ENCODE measurements at regions not wholly inside any gene's neighbourhood (a gene's known extent, or its start where the extent isn't known, plus 50 kb on each side); places are given as distances from the start of the nearest gene placed in this dataset.
"Not testable (repeated sequence)": the region's sequence is repeated elsewhere in the genome, so short reads cannot be mapped to it uniquely, and the experiment has no call there.

DNA sequence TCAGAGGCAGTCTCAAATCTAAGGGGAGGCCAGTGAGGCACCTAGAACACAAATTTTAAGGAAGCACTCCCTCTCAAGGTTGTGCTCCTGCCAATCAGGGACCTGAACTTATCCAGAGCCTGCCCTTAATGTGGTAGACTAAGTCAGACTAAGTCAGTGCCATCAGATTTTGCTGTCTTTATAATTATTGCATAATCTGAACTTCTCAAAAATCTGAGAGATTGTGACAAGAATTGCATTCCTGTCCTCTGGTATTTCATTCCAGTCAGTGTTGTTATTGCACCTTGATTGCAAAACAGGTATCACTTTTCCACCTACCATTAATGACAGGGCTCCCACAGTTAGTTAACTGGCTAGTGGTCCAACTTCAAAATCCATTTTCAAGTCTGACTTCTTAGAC lies 197.1 kb upstream of the HCN1 start:
- H2AFZ ChIP-seq (ENCODE audit: low read depth): no peak overlapping the region
- no peak overlapping the region for H3K9ac ChIP-seq
- ChIA-PET POLR2A (no interaction called here), CTCF (no interaction called here)
- H4K20me1 ChIP-seq (ENCODE audit: insufficient read depth): no peaks in the 10 kb centered on the region
- no peak overlapping the region for H3K4me2 ChIP-seq
- no peaks in the 10 kb centered on the region; the same call in 1 of the 2 replicates for H3K9me3 ChIP-seq
- H3K4me1 ChIP-seq (ENCODE audit: control insufficient read depth in 1 of 2, insufficient read depth in 2 of 2, low read depth in 1 of 2, low read length in 1 of 2): no peaks in the 10 kb centered on the region
- no peaks in the 10 kb centered on the region for H3K36me3 ChIP-seq (replicated peaks in 1 of 2; ENCODE audit: control insufficient read depth in 1 of 2, insufficient read depth in 2 of 2, low read length in 1 of 2)
- no peaks in the 10 kb centered on the region for H3K9me2 ChIP-seq
- H3K79me2 ChIP-seq (ENCODE audit: insufficient read depth): no peaks in the 10 kb centered on the region
- no peaks in the 10 kb centered on the region for H3K27me3 ChIP-seq (ENCODE audit: insufficient read depth)
- no peak overlapping the region for H3K4me3 ChIP-seq (ENCODE audit: low read depth in 2 of 2, low read length in 1 of 2)
- no peak for TF ChIP-seq RFX5 (IDR thresholded peaks at IDR 0.05; ENCODE audit: low read length)
- no peak for TF ChIP-seq MXI1 (IDR thresholded peaks at IDR 0.05; ENCODE audit: low read depth, low read length)
- no peak overlapping the region for H3K27ac ChIP-seq (ENCODE audit: low read depth in 2 of 2, low read length in 1 of 2)
- H3F3A ChIP-seq (replicated peaks; ENCODE audit: insufficient read depth): no peaks in the 10 kb centered on the region
- DNase-seq: no peak

DNA sequence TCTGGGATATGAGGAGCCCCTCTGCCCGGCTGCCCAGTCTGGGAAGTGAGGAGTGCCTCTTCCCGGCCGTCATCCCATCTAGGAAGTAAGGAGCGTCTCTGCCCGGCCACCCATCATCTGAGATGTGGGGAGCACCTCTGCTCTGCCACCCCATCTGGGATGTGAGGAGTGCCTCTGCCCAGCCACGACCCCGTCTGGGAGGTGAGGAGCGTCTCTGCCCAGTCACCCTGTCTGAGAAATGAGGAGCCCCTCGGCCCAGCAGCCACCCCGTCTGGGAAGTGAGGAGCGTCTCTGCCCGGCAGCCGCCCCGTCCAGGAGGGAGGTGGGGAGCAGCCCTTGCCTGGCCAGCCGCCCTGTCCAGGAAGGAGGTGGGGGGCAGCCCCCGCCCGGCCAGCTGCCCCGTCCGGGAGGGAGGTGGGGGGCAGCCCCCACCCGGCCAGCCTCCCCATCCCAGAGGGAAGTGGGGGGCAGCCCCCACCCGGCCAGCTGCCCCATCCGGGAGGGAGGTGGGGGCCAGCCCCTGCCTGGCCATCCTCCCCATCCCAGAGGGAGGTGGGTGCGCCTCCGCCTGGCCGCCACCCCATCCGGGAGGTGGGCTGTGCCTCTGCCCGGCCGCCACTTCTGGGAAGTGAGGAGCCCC lies 194.4 kb upstream of the HCN1 start:
- H3K4me3 ChIP-seq (ENCODE audit: low read depth in 2 of 2, low read length in 1 of 2); H3K36me3 ChIP-seq (replicated peaks in 1 of 2; ENCODE audit: control insufficient read depth in 1 of 2, insufficient read depth in 2 of 2, low read length in 1 of 2); H2AFZ ChIP-seq (ENCODE audit: low read depth); H3K4me2 ChIP-seq; H4K20me1 ChIP-seq (ENCODE audit: insufficient read depth); POLR2A ChIA-PET; H3K27me3 ChIP-seq (ENCODE audit: insufficient read depth); H3K27ac ChIP-seq (ENCODE audit: low read depth in 2 of 2, low read length in 1 of 2); H3K4me1 ChIP-seq (ENCODE audit: control insufficient read depth in 1 of 2, insufficient read depth in 2 of 2, low read depth in 1 of 2, low read length in 1 of 2); H3K9ac ChIP-seq; H3K9me2 ChIP-seq; H3F3A ChIP-seq (replicated peaks; ENCODE audit: insufficient read depth); CTCF ChIA-PET; H3K9me3 ChIP-seq; H3K79me2 ChIP-seq (ENCODE audit: insufficient read depth): not testable (repeated sequence)
- peak; percentile 0 for DNase-seq
- WGBS (ENCODE audit: low lambda C conversion rate): 40% methylated on average over 1 of the region's 28 CpGs

DNA sequence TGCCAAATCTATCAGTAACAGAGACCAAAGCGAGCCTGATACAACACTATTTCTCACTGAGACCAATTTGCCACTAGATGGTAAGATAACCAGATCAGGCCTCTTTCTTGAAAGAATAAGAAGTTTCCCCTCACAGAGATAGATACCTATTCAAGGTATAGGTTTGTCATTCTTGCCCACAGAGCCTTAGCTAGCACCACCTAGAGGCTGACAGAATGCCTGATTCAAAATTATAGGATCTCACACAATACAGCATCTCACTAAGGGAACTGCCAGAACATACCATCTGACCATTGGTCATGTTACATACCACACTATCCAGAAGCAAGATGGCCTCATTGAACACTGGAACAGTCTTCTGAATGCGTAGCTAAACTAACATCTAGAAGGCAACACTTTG lies 166.6 kb upstream of the HCN1 start:
- H3K4me3 ChIP-seq (ENCODE audit: low read depth in 2 of 2, low read length in 1 of 2): no peak overlapping the region
- H3K79me2 ChIP-seq (ENCODE audit: insufficient read depth): no peaks in the 10 kb centered on the region
- H4K20me1 ChIP-seq (ENCODE audit: insufficient read depth): no peaks in the 10 kb centered on the region
- no peaks in the 10 kb centered on the region for H3K9me3 ChIP-seq
- no peak for DNase-seq
- no peak overlapping the region for H3K9ac ChIP-seq
- H3K9me2 ChIP-seq: no peaks in the 10 kb centered on the region
- POLR2A ChIA-PET: no interaction called here
- WGBS (ENCODE audit: low lambda C conversion rate): 7% methylated on average over 2 of the region's 2 CpGs
- no peak overlapping the region for H3K27ac ChIP-seq (ENCODE audit: low read depth in 2 of 2, low read length in 1 of 2)
- H3K4me1 ChIP-seq (ENCODE audit: control insufficient read depth in 1 of 2, insufficient read depth in 2 of 2, low read depth in 1 of 2, low read length in 1 of 2): no peaks in the 10 kb centered on the region
- no peak for TF ChIP-seq RFX5 (IDR thresholded peaks at IDR 0.05; ENCODE audit: low read length)
- TF ChIP-seq TEAD4 (IDR thresholded peaks at IDR 0.05; ENCODE audit: borderline replicate concordance, insufficient read depth): no peak
- TF ChIP-seq, protein P1, sequence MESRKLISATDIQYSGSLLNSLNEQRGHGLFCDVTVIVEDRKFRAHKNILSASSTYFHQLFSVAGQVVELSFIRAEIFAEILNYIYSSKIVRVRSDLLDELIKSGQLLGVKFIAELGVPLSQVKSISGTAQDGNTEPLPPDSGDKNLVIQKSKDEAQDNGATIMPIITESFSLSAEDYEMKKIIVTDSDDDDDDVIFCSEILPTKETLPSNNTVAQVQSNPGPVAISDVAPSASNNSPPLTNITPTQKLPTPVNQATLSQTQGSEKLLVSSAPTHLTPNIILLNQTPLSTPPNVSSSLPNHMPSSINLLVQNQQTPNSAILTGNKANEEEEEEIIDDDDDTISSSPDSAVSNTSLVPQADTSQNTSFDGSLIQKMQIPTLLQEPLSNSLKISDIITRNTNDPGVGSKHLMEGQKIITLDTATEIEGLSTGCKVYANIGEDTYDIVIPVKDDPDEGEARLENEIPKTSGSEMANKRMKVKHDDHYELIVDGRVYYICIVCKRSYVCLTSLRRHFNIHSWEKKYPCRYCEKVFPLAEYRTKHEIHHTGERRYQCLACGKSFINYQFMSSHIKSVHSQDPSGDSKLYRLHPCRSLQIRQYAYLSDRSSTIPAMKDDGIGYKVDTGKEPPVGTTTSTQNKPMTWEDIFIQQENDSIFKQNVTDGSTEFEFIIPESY (IDR thresholded peaks at IDR 0.05; ENCODE audit: borderline replicate concordance, low read depth): no peak
- no peak for TF ChIP-seq MXI1 (IDR thresholded peaks at IDR 0.05; ENCODE audit: low read depth, low read length)
- CTCF ChIA-PET: no interaction called here
- no peak overlapping the region for H3K4me2 ChIP-seq
- H3K27me3 ChIP-seq (ENCODE audit: insufficient read depth): no peaks in the 10 kb centered on the region
- H2AFZ ChIP-seq (ENCODE audit: low read depth): no peak overlapping the region
- no peaks in the 10 kb centered on the region for H3F3A ChIP-seq (replicated peaks; ENCODE audit: insufficient read depth)
- H3K36me3 ChIP-seq (replicated peaks in 1 of 2; ENCODE audit: control insufficient read depth in 1 of 2, insufficient read depth in 2 of 2, low read length in 1 of 2): no peaks in the 10 kb centered on the region
